Activated naive CD4-positive, alpha-beta T cell treated with Interleukin-2 at 50 U/mL for 16 hours (primary cell): ENCODE measurements at regions not wholly inside any gene's neighbourhood (a gene's known extent, or its start where the extent isn't known, plus 50 kb on each side); places are given as distances from the start of the nearest gene placed in this dataset.

ENCODE experiments used
- DNase-seq: peaks from one replicate; pipeline ENCODE4 v3.0.0-alpha.2; 2020

DNA sequence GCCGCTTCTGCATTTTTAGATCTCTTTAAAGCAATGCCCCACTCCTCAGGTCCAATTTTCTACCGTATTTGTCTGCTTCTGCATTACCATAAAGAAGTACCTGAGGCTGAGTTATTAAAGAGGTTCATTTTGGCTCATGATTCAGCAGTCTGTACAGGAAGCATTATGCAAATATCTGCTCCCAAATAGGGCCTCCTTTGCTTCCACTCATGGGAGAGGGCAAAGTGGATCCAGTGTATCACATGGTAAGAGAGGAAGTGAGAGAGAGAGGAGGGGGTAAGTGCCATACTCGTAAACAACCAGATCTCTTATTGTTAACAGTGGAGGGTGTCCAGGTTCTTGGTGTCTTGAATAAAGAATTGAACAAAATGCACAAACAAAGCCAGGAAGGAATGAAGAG lies 316.1 kb upstream of the SEL1L start:
- DNase-seq: no peak

DNA sequence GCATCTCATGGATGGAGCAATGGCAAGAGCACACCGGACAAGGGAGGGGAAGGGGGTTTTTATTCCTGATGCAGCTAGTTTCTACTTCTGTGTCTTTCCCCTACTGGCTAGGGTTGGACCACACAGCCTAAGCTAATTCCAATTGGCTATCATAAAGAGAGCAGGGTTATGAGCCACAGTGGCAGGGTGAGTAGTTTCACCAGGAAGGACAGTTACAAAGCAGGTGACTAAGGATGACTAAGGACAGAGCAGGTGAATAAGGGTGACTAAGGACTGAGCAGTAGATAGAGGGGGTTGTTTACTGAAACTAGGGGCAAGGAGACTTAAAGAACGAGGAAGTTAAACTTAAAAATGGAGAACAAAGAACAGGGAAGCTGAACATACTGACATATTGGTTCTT lies 321.4 kb upstream of the SEL1L start:
- DNase-seq: no peak

DNA sequence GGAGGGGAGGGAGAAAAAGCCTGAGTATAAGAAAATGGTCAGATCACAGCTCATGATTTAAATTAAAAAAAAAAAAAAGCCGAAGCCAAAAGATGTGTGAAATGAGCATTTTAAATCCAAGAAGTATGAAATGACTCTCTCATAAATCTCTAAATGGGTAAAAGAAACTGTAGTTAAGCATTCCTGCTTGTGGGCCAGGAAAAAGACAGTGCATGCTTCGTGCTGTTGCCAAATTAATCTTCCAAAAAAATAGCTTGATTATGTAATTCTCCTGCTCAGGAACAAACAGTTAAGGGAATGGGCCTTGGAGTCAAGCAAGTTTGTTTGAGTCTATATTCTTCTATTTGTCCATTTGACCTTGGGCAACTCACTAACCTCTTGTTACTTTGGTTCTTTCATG lies 325.4 kb upstream of the SEL1L start:
- DNase-seq: no peak

DNA sequence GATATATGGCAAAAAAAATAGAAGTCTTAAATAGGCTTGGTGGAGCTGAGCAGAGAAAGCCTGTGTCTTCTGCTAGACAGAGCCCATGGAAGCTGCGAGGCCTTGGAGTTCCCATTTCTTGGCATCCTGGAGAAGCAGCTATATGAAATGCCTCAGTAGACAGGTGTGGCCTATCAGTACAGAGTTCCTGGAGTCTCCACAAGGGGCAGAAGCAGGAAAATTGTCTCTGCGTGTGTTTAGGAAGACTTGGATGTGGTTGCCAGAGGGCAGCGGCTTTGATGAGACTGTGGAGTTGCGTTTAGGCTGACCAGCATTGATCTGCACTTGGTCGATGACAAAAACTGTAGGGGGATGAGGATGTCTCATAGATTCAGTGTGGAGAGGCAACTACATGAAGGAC lies 334.5 kb upstream of the SEL1L start:
- DNase-seq: no peak

DNA sequence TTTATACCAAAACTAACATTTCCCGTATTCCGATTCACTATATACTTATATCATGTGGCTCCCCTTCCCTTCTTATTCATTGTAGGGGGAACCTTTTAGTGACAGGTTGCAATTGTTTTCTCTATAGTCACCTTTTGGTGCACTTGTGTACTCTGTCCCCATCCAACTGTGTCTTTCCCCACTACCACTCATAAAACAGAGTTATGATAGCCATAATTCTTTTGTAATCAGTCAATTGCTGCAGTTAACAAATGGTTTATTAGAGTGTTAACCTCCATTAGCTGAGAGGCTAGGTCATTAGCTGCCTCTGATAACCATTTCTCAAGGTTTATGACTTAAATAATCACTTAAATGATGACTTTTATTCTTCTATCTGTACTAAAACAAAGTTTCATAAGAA lies 338.1 kb upstream of the SEL1L start:
- no peak for DNase-seq

DNA sequence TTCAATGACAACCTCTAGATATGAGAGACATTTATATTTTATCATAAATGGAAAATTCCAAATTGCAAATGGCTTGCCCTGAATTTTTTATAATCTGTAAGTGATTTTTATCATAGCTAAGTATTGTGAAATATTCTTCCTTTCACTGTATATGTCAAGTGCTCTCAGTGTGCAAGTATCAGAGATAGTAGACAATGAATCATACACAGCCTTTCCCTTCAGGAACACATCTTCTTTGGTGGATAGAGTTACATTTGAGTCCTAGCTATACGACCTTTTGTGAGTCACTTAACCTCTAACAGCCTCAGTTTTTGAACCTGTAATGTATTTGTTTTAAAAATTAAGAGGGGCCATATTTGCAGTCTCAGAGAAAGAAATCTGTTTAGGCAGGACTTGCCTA lies 350.7 kb upstream of the SEL1L start:
- no peak for DNase-seq

DNA sequence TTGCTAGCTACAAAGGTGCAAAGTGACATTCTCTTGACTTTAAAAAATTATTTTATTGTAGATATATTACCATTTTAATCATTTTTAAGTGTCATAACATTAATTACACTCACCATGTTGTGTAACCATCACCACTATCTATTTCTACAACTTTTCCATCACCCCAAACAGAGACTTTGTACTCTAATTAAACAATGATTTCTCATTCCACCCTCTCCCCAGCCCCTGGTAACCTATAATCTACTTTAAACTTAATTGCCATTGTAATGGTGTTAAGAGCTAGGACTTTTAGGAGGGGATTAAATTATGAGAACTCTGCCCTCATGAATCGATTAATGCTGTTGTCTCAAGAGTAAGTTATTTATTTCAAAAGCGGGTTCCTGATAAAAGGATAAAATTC lies 352.9 kb upstream of the SEL1L start:
- DNase-seq: no peak

DNA sequence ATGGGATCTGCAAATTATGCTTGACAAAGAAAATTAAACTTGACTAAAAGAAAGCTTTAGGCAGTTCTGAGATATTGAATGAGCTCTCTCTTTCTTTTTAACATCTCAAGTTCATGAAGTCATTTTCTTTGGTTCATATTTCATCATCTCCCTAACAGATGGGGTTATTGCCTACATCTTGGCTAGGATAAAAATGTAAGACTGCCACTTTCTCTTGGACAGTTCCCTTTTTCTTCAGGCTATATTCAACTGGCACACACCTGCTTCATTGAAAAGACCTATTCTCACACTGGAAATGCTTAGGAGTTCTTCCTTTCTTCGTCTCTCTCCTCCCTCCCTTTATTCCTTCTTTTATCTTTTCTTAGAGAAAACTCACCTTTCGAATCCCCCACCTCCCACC lies 355.9 kb upstream of the SEL1L start:
- DNase-seq: no peak

DNA sequence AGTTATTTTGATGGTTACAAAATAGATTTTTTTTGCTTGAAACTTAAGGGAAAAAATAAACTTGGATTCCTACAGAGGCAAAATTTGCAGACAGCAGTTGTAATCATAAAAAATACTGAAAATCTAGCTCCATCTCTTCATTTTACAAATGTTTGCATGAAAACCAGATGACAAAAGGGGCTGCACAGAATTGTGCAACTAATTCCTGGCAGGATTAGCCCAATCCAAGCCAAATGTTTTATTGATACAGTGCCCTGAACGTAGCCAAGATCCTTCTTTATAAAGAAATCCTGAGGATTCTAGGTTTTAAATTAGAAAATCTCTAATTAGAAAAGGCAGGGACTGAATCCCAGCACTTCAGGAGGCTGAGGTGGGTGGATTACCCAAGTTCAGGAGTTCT lies 356.4 kb upstream of the SEL1L start:
- DNase-seq: no peak

DNA sequence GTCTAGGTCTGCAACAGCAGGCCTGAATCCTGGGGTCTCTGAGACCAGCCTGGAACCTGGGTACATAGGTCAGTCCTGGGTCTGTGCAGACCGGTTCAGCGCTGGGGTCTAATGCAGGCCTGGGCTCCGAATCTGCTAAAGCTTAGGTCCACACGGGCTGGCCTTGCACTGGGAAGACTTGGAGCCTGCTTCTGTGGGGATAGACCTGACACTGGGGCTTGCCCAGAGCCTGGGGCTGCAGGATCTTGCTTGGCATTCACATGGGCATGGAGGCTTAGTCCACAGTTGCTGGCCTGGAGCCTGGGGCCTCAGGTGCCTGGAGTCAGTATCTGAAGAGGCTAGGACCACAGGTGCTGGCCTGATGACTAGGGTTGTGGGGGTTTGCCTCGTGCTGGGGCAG lies 369.8 kb upstream of the SEL1L start:
- DNase-seq: no peak

DNA sequence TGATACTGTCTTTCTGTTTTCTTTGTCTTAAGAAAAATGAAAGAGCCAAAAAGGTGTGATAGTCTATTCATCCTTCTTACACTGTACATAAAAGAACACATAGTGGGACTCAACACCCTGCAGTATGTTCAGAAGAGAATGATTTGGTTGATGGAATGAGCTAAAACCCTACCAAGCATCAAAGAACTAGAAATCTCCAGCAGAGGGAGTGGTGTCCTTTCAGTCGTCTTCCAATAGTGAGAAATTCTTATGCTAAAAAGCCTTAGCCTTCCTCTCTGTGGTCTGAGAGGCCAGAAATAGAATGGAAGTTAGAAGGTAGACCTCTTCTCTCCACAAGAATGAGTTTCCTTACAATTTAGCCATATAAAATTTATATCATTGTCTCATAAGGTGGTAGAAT lies 393.4 kb upstream of the SEL1L start:
- no peak for DNase-seq

DNA sequence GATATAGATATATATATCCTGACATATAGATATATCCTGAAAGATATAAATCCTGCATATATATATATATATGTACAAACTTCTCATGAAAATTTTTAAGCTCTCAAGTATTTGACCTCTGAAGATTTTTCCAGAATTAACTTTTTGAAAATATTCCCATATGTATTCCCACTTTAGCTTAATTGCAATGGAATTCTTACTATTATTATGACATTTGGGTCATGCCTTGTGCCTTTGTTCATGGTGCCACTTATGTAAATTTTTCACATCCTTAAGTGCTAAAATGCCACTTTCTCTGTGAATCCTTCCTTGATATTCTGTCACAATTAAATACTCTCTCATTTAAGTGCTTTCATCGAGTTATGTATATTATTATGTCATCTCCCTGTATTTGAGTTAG lies 398.2 kb upstream of the SEL1L start:
- DNase-seq: no peak

DNA sequence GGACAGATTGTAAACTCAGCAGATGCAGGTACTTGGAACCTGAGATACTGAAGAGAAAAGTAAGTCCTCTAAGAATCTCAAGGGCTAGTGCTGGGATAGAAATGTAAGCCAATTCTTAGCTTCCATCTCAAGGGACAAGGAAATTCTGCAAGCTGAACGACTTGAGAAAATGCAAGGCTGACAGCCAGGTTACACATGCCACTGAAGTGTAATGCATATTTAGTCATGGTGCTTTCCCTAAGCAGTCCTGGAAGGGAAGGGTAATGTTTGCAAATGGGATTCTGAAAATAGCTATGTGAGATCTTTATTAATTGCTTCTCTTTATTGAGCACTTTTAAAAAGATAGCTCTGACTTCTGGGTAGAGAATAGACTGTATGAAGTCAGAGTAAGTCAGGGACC lies 402.7 kb upstream of the SEL1L start:
- no peak for DNase-seq

DNA sequence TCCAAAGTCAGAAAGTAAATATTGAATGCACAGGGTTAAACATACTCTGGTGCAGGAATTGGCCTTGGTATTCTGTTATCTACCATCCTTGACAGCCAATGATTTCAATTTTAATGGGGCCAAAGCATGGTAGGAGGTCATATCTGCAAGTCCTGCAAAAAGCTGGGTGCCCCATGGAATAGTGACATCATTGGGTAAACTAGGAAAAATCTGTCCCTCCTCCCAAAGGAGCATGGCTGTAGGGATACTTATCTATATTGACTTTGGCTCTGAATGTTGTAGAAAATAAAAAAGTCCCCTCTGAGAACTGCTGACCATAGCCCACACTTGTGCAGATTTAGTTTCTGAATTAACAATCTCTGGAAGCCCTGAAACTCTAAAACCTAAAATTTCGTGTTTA lies 403.2 kb upstream of the SEL1L start:
- DNase-seq: no peak

DNA sequence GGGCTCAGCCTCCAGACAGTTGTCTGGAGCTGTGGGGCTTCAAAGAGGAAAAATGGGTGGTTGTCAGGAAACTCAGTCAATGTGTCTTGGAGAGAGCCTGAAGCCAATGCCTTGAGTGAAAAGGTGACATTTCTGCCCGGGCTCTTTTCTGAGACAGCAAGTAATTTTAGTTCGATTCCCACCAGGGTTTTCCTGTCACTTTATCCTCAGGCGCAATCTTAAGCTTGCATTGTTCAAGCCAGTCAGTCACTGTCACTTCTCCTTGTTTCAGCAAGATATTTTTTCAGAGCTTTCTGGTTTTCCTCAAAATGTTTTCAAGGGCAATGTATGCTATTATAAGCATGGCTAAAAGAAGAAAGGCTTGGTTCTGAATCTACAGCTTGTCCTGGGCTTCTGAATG lies 404.7 kb upstream of the SEL1L start:
- DNase-seq: no peak

DNA sequence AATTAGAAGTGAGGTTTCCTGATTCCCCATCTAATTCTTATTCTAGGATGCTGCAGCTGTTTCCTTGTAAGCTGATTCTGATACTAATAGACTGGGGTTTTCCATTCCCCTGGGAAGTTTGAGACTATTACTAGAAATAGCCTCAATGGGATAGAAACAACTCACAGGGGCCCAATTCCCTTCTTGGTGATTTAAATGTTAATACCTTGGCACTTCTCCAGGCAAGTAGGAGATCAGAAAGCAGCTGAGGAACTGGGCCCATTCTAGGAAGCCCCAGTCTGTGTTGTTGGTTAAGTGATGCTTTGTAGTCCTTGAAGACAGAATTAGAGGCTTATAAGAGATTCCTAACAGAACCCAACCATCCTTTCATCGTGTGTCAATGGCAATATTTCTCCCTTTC lies 407.0 kb upstream of the SEL1L start:
- no peak for DNase-seq

DNA sequence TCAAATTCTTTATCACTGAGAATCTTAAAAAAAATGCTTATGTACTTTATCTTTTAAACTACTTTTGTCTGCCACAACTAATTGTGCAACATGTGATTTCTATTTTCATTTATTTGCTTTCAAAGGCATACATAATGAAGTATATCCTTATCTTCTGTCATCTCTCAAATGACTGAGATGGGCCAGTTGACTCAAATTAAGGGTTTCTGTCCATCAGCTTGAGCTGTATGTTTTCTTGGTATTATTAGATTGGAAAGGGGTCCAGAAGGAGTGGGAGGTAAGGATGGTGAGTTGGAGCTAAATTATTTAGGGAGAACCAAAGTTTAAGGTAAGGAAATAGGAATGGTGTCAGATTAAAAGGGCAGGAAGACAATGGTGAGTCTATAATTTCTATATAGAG lies 408.4 kb upstream of the SEL1L start:
- no peak for DNase-seq

DNA sequence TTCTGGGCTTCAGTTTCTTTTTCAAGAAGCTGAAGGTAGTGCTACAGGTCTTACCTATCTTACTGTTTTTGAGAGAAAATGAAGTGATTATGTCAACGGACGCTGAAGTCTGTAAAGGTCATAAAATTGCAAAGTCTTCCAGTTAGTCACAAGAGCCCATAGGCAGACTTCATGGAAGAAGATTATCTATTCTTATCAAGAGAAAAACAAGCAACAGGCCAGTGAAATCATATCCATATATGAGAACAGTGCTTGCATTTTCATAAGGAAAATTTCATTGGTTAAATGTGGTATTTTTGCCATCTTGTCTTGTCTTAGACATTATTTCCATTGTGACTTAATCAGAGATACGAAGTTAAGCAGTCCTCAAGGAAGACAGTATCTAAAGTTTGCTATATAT lies 412.7 kb upstream of the SEL1L start:
- DNase-seq: no peak

DNA sequence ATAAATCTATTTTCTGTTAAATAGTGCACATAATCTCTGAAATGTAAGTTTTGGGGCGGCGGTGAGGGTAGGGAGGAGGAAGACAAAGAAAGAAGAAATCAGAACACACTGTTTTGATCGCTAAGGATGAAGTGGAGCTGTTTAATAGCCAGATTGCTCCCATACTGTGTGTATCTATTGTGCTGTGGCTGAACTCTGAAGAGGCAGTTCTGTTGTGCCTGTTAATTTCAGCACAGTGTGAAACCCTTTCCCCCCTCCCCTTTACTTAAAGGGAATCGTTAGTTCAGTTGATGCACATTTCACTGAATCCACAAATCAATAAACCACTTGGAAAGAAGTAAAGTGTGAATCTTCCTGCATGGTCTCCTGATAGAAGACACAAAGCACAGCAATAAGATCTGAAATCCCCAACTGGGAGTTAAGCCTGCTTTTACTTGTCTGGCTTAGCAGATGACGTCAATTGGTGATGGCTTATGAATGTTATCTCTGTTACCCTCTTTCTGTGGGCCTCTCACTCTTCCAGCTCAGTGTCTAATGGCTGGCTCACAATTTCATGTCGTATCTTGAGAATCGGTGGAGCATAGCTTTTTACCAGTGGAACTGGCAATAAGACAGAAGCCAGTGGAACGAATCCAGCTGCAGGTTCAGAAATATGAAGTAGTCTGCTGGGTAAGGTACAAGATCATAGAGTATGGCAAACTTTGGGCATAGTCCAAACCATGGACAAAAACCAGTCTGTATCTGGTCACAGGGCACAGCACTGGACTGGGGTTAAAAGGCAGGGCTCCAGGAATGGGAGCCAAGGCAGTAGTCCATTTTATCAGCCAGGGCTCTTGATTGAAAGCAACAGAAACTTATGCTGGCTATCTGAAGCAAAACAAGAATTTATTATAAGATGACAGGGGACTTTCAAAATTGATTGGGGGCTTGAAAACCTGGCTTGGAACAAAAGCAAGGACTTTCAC lies 413.5 kb upstream of the SEL1L start:
- no peak for DNase-seq

DNA sequence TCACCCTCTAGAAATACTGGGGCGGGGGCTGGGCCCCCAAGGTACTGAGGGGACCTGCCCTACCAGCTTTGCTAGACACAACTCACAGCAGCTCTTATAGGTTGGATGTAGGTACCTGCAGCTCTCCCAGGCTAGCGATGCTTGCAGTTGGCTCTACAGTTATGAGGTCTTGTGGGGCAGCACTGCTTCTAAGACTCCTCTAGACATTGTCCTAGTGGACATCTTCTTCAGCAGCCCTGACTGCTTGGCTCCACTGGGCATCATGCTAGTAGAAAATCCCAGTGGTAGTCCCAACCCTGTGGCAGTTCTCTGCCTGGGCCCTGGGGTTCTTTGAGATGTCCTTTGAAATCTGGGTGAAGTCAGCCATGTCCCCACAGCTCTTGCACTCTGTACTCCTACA lies 419.3 kb upstream of the SEL1L start:
- no peak for DNase-seq

DNA sequence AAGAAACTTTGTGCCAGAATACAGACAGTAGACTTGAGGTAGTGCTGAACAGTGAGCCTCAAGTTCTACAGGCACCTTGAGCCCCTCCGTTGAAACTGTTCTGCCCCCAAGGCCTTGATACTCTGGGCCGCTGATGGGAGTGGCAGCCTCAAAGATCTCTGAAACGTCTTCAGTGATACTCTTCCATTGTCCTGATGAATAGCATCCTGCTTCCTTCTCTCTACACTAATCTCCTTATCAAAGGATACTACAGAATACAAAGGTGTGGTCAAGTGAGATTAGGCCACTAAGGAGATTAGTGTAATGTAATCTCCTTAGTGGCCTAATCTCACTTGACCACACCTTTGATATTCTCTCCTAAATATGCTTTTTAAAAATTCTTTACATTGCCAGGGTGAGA lies 419.8 kb upstream of the SEL1L start:
- DNase-seq: no peak

DNA sequence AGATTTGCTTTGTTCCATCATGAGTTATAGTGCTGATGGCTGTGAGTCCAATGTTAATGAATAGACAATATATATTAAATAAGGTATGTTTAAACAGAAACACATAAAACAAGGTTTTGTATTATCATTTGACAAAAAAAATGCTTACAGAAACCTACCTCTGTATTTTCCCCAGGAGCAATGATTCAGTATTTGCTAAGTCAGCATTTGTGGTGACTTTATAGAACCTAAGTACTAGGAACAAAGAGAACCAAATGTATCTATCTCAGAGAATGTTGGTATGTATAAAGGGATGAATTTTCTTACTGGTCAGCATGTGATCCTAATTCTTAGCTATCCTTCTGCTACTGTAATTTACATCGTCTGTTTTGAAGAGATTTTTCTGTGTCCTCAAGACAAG lies 421.5 kb upstream of the SEL1L start:
- DNase-seq: no peak

DNA sequence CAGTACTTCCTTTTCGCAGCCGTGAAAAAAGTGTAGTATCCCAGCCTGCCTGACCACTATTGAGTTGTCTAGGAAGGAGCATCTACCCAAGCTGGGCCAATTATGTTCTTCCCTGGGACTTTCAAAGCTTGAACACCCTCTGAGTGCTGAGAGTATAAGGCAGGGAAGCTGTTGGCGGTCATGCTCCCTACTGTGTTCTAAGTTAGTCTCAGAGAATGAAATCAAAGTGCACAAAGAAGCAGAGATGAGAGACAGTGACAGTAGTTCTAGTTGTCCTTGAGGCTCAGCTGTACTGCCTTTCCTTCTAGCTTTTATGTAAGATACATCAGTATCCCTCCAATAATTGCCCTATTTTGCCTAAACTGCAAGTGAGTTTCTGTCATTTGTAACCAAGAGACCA lies 427.1 kb upstream of the SEL1L start:
- DNase-seq: no peak

DNA sequence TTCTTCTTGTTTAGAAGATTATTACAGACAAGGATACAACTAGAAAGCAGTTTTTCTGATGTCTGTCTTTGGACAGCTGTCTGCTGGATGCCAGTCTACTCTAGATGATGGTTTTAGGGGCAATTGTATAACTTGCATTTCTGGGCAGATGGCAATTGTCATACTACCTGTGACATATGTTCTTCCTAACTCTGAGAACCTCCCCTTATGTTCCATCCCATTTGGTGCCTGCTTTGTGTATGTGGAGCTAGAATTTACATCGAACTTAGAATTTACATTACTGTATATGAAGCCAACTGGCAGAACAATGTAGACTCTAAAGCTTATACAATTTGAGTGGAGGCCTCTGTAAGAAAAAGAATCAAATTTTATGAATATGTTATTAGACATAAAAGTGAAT lies 430.2 kb upstream of the SEL1L start:
- DNase-seq: no peak

DNA sequence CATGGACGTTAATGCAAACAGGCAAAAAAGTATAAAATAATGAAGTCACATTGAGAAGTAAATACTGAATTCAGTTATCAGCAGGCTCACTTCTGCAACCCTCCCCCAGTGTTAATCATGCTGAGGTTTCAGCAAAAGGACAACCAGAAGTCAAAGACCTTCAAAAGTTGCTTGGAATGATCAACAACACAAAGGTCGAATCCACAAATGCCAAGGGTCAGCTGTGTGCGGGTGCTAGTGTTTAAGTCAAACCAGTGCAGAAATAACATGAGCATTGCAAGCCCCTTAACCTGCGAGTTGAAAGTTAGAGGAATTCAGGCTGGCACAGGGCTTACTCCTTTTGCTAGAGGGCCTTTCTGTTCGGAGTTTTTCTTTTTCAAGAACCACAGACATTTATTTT lies 436.7 kb upstream of the SEL1L start:
- no peak for DNase-seq
